Trophoblast cell (in vitro differentiated cells and primary cell): ENCODE measurements at regions not wholly inside any gene's neighbourhood (a gene's known extent, or its start where the extent isn't known, plus 50 kb on each side); places are given as distances from the start of the nearest gene placed in this dataset.

Source experiments
- DNase-seq, 2 donors: peaks; one replicate each; pipeline ENCODE4 v3.0.0-alpha.2; 2016
- H2AFZ ChIP-seq: 2 replicates; pipeline ENCODE4 v1.6.1; 2013; ENCODE audit warnings: low read length, moderate library complexity, mild to moderate bottlenecking; ENCODE audit not compliant: insufficient read depth, poor library complexity
- H2AK5ac ChIP-seq: 2 replicates; pipeline ENCODE4 v1.6.1; 2013; ENCODE audit warnings: mild to moderate bottlenecking, low read length
- H2BK120ac ChIP-seq: 2 replicates; pipeline ENCODE4 v1.6.1; 2013; ENCODE audit warnings: low read length, mild to moderate bottlenecking, moderate library complexity; ENCODE audit not compliant: insufficient read depth, poor library complexity
- H2BK12ac ChIP-seq: 2 replicates; pipeline ENCODE4 v1.6.1; 2013; ENCODE audit warnings: mild to moderate bottlenecking, low read length, moderate library complexity
- H2BK5ac ChIP-seq: 2 replicates; pipeline ENCODE4 v1.6.1; 2013; ENCODE audit warnings: low read length, low read depth, moderate library complexity, mild to moderate bottlenecking; ENCODE audit not compliant: poor library complexity
- H3K14ac ChIP-seq: 2 replicates; pipeline ENCODE4 v1.6.1; 2013; ENCODE audit warnings: mild to moderate bottlenecking, low read length
- H3K18ac ChIP-seq: 2 replicates; pipeline ENCODE4 v1.6.1; 2013; ENCODE audit warnings: mild to moderate bottlenecking, low read length
- H3K23ac ChIP-seq: 2 replicates; pipeline ENCODE4 v1.6.1; 2013; ENCODE audit warnings: low read length
- H3K27ac ChIP-seq: 2 replicates; pipeline ENCODE4 v1.5.1; 2013; ENCODE audit warnings: low read depth, mild to moderate bottlenecking, inconsistent platforms, low read length, moderate library complexity
- H3K27me3 ChIP-seq: 2 replicates; pipeline ENCODE4 v1.6.1; 2013; ENCODE audit warnings: inconsistent platforms, mild to moderate bottlenecking, low read length, moderate library complexity; ENCODE audit not compliant: insufficient read depth
- H3K36me3 ChIP-seq, 2 experiments: 1 replicate in 1 of 2; 2 replicates in 1 of 2; pipeline ENCODE4 v1.6.1; 2013; ENCODE audit warnings: low read length in 2 of 2, mild to moderate bottlenecking in 2 of 2, moderate library complexity in 1 of 2; ENCODE audit not compliant: insufficient read depth in 2 of 2, control insufficient read depth in 1 of 2
- H3K4ac ChIP-seq: 2 replicates; pipeline ENCODE4 v1.6.1; 2013; ENCODE audit warnings: low read depth, mild to moderate bottlenecking, low read length, moderate library complexity
- H3K4me1 ChIP-seq, 2 experiments: 1 replicate in 1 of 2; 2 replicates in 1 of 2; pipeline ENCODE4 v1.6.1; 2013; ENCODE audit warnings: low read length in 2 of 2, mild to moderate bottlenecking in 2 of 2, moderate library complexity in 1 of 2; ENCODE audit not compliant: insufficient read depth in 2 of 2, control insufficient read depth in 1 of 2
- H3K4me2 ChIP-seq: 2 replicates; pipeline ENCODE4 v1.6.1; 2013; ENCODE audit warnings: inconsistent platforms, mild to moderate bottlenecking, low read length, moderate library complexity
- H3K4me3 ChIP-seq: 2 replicates; pipeline ENCODE4 v1.5.1; 2013; ENCODE audit warnings: mild to moderate bottlenecking, low read depth, low read length, inconsistent platforms
- H3K79me1 ChIP-seq: one replicate; pipeline ENCODE4 v1.6.1; 2013; ENCODE audit warnings: low read length
- H3K79me2 ChIP-seq: 2 replicates; pipeline ENCODE4 v1.6.1; 2013; ENCODE audit warnings: low read length, mild to moderate bottlenecking; ENCODE audit not compliant: control insufficient read depth, insufficient read depth, poor library complexity
- H3K9ac ChIP-seq: 2 replicates; pipeline ENCODE4 v1.6.1; 2013; ENCODE audit warnings: mild to moderate bottlenecking, low read length
- H3K9me3 ChIP-seq: 2 replicates; pipeline ENCODE4 v1.6.1; 2013; ENCODE audit warnings: low read depth, mild to moderate bottlenecking, control low read depth, inconsistent platforms, low read length; ENCODE audit not compliant: insufficient read depth
- H4K12ac ChIP-seq: 2 replicates; pipeline ENCODE4 v1.6.1; 2013; ENCODE audit warnings: low read depth, mild to moderate bottlenecking, low read length, moderate library complexity
- H4K8ac ChIP-seq: 2 replicates; pipeline ENCODE4 v1.6.1; 2013; ENCODE audit warnings: low read depth, mild to moderate bottlenecking, low read length, moderate library complexity
- H4K91ac ChIP-seq: one replicate; pipeline ENCODE4 v1.6.1; 2013; ENCODE audit warnings: low read depth, mild to moderate bottlenecking, low read length, moderate library complexity
- WGBS: extraction: QIAGEN DNeasy Blood & Tissue Kit; methylation state at CpG from one replicate; pipeline ENCODE4 v1.1.7; 2013; ENCODE audit warnings: missing lambda C conversion rate; ENCODE audit not compliant: insufficient read length, insufficient coverage; ENCODE audit errors: extremely low coverage; 5-methylcytosine and 5-hydroxymethylcytosine counted together

GRCh38 chr6:139547804-139548203 lies 173.4 kb upstream of the CITED2 start:
- H3K9me3 ChIP-seq = no peaks in the 10 kb centered on the region

DNA sequence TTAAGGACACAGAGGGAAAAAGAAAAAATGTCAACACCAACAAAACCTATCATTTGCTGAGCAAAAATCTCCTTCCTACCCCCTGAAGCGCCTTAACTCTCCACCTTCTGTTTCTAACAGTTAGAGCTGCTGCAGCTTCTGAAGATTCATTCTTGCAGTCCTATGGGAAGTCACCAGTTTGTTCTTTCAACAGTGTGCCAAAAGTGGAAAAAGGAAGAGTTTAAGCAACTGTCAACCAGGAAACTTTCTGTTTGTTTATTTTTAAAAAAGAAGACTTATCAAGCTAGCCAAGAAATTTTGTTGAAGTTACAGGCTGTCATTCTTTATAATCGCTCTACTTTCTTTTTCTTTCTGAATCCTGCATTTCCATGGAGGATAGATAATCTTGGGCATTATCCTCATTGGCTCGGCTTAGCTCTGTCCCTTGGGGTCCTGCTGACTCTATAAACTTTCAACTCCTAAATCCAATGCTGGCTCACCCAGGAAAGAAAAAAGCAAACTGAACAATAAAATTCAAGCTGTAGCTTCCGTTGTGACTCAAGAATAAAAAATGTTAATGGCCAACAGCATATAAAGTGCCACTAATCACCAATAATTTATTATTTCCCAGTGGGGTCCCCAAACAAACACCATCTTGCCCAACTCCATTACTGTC lies 172.8 kb upstream of the CITED2 start:
- WGBS = no CpG with 5 or more reads among the region's 4 CpGs
- no peaks in the 10 kb centered on the region for H3K79me2 ChIP-seq
- no peak overlapping the region for H3K9ac ChIP-seq
- no peaks in the 10 kb centered on the region for H3K36me3 ChIP-seq
- no peak overlapping the region for H3K23ac ChIP-seq
- no peak overlapping the region for H3K4me3 ChIP-seq
- no peaks in the 10 kb centered on the region for H3K27me3 ChIP-seq
- H2AK5ac ChIP-seq = no peak overlapping the region
- no peak for DNase-seq
- no peak overlapping the region for H3K4ac ChIP-seq
- no peak overlapping the region for H4K12ac ChIP-seq
- no peak overlapping the region for H4K91ac ChIP-seq
- no peak overlapping the region for H3K4me2 ChIP-seq
- H2BK120ac ChIP-seq = no peak overlapping the region
- no peak overlapping the region for H3K27ac ChIP-seq
- no peaks in the 10 kb centered on the region for H3K79me1 ChIP-seq
- no peak overlapping the region for H3K14ac ChIP-seq
- H3K18ac ChIP-seq = no peak overlapping the region
- H2AFZ ChIP-seq = no peak overlapping the region
- H3K4me1 ChIP-seq = no peaks in the 10 kb centered on the region
- H4K8ac ChIP-seq = no peak overlapping the region
- no peaks in the 10 kb centered on the region for H3K9me3 ChIP-seq
- no peak overlapping the region for H2BK5ac ChIP-seq
- H2BK12ac ChIP-seq = no peak overlapping the region

More at GRCh38 chr6:139547804-139548203, 173.4 kb upstream of the CITED2 start:
- Histone ChIP-seq H3K27me3 (no peaks in the 10 kb centered on the region), H3K27ac (no peak overlapping the region), H2BK12ac (no peak overlapping the region), H4K12ac (no peak overlapping the region), H3K79me2 (no peaks in the 10 kb centered on the region), H2BK120ac (no peak overlapping the region), H2BK5ac (no peak overlapping the region), H3K18ac (no peak overlapping the region), H3K23ac (no peak overlapping the region), H4K91ac (no peak overlapping the region), H3K79me1 (no peaks in the 10 kb centered on the region), H3K4me2 (no peak overlapping the region), H3K4me3 (no peak overlapping the region), H3K4me1 (no peaks in the 10 kb centered on the region), H3K9ac (no peak overlapping the region), H3K14ac (no peak overlapping the region), H2AK5ac (no peak overlapping the region), H2AFZ (no peak overlapping the region), H3K4ac (no peak overlapping the region), H3K36me3 (no peaks in the 10 kb centered on the region), H4K8ac (no peak overlapping the region)
- DNase-seq = no peak

- no peak overlapping the region for H4K8ac ChIP-seq
- no peak overlapping the region for H2BK12ac ChIP-seq
- H3K23ac ChIP-seq = no peak overlapping the region
- H2AFZ ChIP-seq = no peak overlapping the region
- no peak overlapping the region for H2BK5ac ChIP-seq
- WGBS = no CpG with 5 or more reads among the region's 2 CpGs
- no peak overlapping the region for H3K14ac ChIP-seq
- no peaks in the 10 kb centered on the region for H3K9me3 ChIP-seq
- no peaks in the 10 kb centered on the region for H3K36me3 ChIP-seq
- H3K4me2 ChIP-seq = no peak overlapping the region
- H3K4me1 ChIP-seq = no peaks in the 10 kb centered on the region
- no peak overlapping the region for H3K27ac ChIP-seq
- no peak for DNase-seq
- no peaks in the 10 kb centered on the region for H3K79me1 ChIP-seq
- no peak overlapping the region for H3K4me3 ChIP-seq
- no peak overlapping the region for H2BK120ac ChIP-seq
- H2AK5ac ChIP-seq = no peak overlapping the region
- no peak overlapping the region for H3K4ac ChIP-seq
- no peaks in the 10 kb centered on the region for H3K27me3 ChIP-seq
- no peak overlapping the region for H4K91ac ChIP-seq
- H3K79me2 ChIP-seq = no peaks in the 10 kb centered on the region
- H3K9ac ChIP-seq = no peak overlapping the region
- no peak overlapping the region for H3K18ac ChIP-seq
- H4K12ac ChIP-seq = no peak overlapping the region
Observed at GRCh38 chr6:139546106-139546472, 171.6 kb upstream of the CITED2 start.

DNA sequence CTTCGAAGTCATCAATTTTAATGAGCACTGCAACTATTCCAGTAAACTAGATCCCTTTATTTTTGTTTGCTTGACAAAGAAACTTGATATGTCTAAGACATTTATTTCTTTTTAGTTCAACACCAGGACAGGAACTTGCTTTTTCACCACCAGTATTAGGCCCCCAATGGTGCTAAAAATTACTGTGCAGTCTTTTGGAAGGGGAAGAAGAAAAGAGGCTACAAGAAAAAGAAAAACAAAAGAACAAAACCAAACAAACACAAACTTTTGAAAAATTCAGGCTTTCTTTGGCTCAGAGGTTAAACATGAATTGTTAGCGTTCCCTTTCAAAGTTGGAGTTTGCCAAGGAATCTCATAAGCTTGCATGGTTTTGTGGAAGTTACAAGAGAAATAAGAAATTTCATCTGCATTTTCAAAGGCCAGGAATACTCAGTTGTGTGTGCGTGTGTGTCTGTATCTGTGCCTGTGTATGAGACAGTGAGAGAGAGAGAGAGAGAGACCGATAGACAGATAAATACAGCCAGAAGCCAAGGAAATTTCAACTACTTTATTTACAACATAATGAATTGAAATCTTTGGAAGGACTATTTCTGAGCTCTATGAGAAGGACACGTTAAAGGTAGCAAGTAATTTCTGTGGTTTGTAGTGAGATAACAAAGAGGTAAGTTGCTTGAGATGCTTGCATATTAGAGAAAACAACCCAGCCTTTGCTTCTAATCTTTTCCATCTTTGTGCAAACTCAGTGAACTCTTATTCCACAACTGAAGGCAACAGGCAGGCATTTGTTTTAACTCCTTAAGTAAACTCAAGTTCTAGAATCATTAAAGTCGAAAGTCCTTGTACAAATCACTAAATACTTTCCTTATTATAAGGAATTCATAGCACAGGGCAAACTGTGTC lies 171.0 kb upstream of the CITED2 start:
- Histone ChIP-seq H2AK5ac (no peak overlapping the region), H2BK12ac (no peak overlapping the region), H2BK5ac (no peak overlapping the region), H2BK120ac (no peak overlapping the region), H3K27me3 (no peaks in the 10 kb centered on the region), H3K4ac (no peak overlapping the region), H4K91ac (no peak overlapping the region), H3K4me1 (no peaks in the 10 kb centered on the region), H3K4me2 (no peak overlapping the region), H3K23ac (no peak overlapping the region), H3K27ac (no peak overlapping the region), H3K9ac (no peak overlapping the region), H3K79me1 (no peaks in the 10 kb centered on the region), H3K79me2 (no peaks in the 10 kb centered on the region), H4K12ac (no peak overlapping the region), H4K8ac (no peak overlapping the region), H3K18ac (no peak overlapping the region), H2AFZ (no peak overlapping the region), H3K14ac (no peak overlapping the region), H3K4me3 (no peak overlapping the region), H3K36me3 (no peaks in the 10 kb centered on the region), H3K9me3 (no peaks in the 10 kb centered on the region)
- no peak for DNase-seq
- no CpG with 5 or more reads among the region's 6 CpGs for WGBS
